LNCAP (cell line): ENCODE measurements at regions not wholly inside any gene's neighbourhood (a gene's known extent, or its start where the extent isn't known, plus 50 kb on each side); places are given as distances from the start of the nearest gene placed in this dataset.

Experiments
- CTCF ChIP-seq: fragments of 450-650 bp; IDR thresholded peaks from 2 replicates; pipeline ENCODE4 v1.5.1; 2017; ENCODE audit warnings: mild to moderate bottlenecking

GRCh38 chr18:41162191-41162590 lies 792.8 kb upstream of the PIK3C3 start:
- no peak; the same call in 1 of the 2 replicates for TF ChIP-seq CTCF

GRCh38 chr18:41155910-41156851 lies 798.9 kb upstream of the PIK3C3 start:
- TF ChIP-seq CTCF, result no peak

DNA sequence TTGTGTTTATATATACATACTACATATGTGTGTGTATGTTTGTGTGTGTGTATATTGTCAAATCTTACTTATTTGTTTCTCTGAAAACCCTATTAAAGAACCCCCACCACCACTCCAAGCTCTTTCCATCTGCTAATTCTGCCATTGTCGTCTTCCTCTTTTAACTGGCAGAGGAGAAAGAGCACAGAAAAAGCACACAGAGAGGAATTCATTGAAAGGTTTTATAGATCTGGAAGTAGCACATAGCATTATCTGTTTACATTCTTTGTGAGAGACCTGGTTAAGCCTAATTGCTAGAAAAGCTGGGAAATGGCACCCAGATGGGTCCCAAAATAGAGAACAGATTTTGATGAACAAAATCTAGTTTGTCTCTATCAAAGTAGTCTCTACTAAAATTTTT lies 800.0 kb upstream of the PIK3C3 start:
- no peak for TF ChIP-seq CTCF

GRCh38 chr18:41153871-41154270 lies 801.2 kb upstream of the PIK3C3 start:
- TF ChIP-seq CTCF, result no peak

GRCh38 chr18:41150316-41150715 lies 804.7 kb upstream of the PIK3C3 start:
- no peak for TF ChIP-seq CTCF

- no peak for TF ChIP-seq CTCF
Observed at GRCh38 chr18:41146301-41146700, 808.7 kb upstream of the PIK3C3 start.

DNA sequence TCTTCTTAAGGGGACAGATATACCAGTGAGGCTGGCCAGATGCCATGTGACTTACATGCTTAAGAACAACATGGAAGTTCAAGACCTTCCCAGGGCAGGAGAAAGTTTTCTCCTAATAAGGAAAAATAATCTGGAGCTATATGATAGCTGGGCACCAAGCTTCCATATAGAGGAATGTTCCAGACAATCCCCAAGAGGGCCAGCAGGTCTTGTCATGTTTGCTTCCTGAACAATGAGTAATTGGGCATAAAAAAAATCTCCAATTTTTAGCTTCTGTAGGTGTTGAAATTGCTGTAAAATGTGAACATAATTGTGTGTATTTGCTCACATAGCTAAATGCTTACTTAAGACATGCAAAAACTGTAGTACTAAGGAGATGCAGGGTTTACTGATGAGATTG lies 809.5 kb upstream of the PIK3C3 start:
- TF ChIP-seq CTCF, result no peak
